ENCODE measurements at regions not wholly inside any gene's neighbourhood (a gene's known extent, or its start where the extent isn't known, plus 50 kb on each side); places are given as distances from the start of the nearest gene placed in this dataset.

GRCh38 chr2:164439885-164440284 lies 181.4 kb downstream of the GRB14 start:
- DNase-seq (ENCODE audit: low read depth), result no peak

- no peak for DNase-seq (ENCODE audit: low read depth)
Observed at GRCh38 chr2:164439235-164439634, 182.0 kb downstream of the GRB14 start.

GRCh38 chr2:164438490-164439205 lies 182.6 kb downstream of the GRB14 start:
- DNase-seq (ENCODE audit: low read depth), result no peak

DNA sequence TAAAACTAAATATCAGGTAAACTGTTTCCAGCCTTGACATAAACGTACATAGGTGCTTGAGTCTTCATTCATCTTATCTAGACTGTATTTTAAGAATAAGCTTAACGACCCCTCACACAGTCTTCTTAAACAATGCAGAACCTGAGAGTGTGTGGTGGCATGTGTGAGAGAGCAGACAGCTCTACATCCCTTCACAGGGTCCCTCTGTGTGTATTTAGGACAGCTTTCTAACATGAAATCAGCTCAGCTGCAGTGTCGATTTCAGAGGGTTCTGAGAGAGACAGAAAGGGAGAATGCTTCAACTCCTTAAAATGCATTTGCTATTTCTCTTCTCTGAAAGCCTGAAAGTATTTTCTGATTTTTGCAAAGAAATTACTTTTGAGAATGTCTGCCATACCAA lies 185.2 kb downstream of the GRB14 start:
- no peak for DNase-seq (ENCODE audit: low read depth)

GRCh38 chr2:164430166-164430783 lies 191.0 kb downstream of the GRB14 start:
- peak; percentile 32 for DNase-seq (ENCODE audit: low read depth)

DNA sequence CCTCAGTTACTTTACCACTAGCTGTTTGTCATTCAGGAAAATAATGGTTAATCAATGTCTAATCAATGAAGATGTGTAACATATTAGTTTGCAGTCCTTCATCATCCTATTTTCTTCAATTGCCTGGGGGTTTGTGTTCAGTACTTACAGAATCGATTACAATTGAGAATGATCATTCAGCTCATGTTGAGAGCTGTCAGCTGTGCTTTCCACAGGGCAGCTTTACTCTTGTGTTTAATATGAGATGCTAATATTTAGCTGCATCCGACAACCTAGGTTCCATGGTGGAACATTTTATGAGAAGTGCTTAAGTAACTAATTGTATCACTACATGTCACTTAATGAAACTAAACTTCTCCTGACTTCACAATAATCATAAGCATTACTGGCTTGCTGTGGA lies 191.9 kb downstream of the GRB14 start:
- DNase-seq (ENCODE audit: low read depth), result no peak

- no peak for DNase-seq (ENCODE audit: low read depth)
Observed at GRCh38 chr2:164427111-164427510, 194.2 kb downstream of the GRB14 start.

DNA sequence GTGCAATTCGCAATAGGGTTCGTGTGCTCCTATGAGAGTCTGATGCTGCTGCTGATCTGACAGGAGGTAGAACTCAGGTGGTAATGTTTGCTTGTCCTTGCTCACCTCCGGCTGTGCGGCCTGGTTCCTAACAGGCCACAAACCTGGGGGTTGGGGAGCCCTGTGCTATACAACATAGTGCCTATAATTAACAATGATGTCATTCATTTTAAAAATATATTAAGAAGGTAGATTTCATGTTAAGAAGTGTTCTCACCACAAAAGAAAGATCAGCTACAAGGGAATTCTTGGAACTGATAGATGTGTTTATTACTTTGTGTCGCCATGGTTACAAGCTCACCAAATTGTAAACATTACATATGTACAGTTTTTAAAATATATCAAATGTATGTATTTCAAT lies 200.5 kb downstream of the GRB14 start:
- no peak for DNase-seq (ENCODE audit: low read depth)

DNA sequence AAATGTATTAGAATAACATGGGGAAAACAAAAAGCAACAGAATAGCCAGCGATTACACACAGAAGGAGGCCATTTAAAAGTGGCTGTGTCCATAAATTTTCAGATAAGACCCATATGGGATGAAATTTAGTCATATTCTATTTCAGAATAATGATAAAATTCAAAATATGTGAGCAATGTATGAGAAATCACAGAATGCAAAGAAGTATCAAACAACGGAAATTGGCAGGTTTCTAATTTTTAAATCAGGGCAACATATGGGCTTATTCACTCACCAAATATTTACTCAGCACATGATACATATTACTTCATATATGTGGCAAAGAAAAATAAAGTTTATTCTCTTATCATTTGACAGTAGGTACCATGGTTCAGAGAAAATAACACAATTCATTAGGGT lies 208.5 kb downstream of the GRB14 start:
- no peak for DNase-seq (ENCODE audit: low read depth)

GRCh38 chr2:164389411-164389810 lies 231.9 kb downstream of the GRB14 start:
- DNase-seq (ENCODE audit: low read depth), result no peak

DNA sequence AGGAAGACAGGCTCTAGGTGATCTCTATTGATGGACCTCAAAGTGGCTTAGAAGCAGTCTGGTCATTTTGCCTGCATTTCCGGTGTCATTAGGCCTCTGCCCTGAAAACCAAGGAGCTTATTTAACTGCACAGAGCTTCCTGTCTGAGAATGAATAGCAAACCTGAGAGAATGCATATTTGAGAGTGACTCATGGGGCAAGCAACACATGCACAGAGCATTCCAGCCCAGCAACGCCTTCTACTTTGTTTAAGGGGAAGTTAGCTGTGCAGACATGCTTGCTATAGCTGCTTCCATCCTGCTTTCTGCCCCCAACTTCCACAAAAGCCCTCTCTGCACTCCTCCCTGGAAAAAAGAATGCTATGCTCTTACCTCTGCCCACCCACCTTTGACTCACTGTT lies 232.8 kb downstream of the GRB14 start:
- peak; percentile 57 for DNase-seq (ENCODE audit: low read depth)

DNA sequence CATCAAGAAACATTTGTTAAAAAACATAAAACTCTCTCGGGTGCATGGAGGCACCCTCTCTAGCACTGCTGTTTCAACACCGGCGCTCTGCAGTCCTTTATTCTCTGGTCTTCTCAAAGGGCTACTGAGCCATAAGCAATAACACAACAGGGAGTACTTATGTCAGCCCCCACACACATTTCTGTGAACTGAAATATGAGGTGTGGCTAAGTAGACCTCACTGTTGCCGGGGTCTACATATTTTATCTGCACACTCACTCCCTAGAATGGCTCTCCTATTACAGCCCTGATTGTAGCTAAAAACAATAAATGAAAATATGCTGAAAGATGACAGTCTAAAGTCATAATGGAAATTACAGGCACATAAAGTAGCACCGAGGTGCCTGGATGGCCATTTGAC lies 235.1 kb downstream of the GRB14 start:
- no peak for DNase-seq (ENCODE audit: low read depth)

DNA sequence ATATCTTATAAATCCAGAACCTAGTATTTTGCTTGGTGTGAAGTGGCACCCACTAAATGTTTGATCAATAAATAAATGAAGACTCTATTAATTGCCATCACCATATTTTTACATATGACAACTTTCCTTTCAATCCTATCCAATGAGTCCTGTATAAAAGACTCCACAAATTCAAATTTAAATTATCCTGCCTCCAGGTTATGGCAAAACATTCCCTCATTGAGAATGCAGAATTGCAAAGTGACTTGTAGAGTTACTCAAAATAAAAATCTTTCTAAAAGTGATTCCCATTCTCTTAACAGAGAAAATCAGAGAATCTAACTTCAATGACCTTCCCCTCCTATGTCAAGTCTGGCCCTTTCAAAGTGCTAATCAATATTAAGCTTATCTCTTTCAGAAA lies 236.8 kb downstream of the GRB14 start:
- DNase-seq (ENCODE audit: low read depth), result no peak

- DNase-seq (ENCODE audit: low read depth), result no peak
Observed at GRCh38 chr2:164371916-164372315, 249.4 kb downstream of the GRB14 start.

GRCh38 chr2:164369366-164369765 lies 251.9 kb downstream of the GRB14 start:
- no peak for DNase-seq (ENCODE audit: low read depth)

DNA sequence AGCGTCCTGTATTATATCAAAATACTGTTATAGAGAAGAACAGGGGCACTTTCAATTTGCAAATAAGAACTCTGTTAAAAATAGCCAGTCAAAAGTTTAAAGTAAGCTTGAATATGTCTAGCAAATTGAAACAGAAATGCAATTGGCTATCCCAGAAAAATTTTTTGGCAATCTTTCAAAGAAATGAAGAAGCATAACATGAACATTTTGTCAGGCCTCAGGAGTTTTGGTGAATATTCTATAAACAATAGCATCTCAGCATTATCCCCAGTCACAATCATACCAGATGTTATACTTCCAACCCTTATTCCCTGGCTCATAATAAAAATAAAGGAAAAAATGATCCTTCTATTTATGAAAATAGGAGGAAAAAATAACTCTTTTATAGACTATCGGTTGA lies 252.4 kb downstream of the GRB14 start:
- no peak for DNase-seq (ENCODE audit: low read depth)

DNA sequence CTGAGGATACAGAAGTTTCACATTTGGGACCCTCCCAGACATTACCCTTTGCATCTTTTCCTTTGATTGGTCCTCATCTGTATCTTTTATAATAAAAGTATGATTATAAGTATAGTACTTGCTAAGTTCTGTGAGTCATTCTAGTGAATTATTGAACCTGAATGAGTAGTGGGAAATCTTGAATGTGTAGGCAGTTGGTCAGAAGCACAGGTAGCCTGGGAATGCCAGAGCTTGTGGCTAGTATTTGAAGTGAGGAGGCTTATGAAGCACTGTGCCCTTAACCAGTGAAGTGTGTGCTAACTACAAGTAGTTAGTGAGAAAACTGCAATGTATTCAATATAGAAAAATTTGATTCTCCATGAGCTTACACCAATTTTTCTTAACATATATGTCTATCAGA lies 257.6 kb downstream of the GRB14 start:
- DNase-seq (ENCODE audit: low read depth), result no peak

GRCh38 chr2:164351536-164351935 lies 269.7 kb downstream of the GRB14 start:
- DNase-seq (ENCODE audit: low read depth), result no peak

DNA sequence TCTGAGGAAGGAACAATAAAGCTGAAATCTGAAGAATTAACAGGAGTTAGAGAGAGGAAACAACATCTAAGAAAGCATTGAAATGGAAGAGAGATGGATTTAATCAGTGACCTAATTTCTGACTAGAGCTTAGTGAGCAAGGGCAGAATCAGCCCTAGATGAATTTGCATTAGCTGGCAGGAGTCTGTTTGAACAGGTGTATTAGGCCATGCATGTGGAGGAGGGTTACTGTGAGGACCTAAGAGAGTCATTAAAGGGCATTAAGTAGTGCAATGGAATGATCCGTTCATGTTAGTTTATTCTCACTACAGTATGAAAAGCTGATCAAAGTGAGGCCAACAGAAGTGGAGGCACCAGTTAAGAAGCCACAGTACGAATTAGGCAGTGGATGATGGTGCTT lies 285.3 kb downstream of the GRB14 start:
- DNase-seq (ENCODE audit: low read depth), result no peak

DNA sequence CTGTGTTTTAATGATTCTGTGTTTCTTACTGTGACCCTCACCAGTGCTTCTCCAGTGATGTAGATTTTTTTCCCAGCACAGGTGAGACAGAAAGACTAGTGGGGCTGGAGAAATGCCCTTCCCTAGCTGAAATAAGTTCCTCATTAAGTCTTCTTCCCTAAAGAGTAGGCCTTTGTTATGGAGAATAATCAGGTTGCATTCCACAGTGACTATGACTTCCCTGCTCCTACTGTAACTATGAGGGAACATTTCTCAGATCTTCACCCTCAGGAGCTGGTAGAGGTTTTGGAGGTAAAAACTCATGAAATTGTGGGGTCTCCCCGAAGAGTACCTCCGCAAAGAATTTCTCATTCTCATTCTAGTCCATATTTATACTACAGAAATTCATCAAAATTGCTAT lies 286.2 kb downstream of the GRB14 start:
- DNase-seq (ENCODE audit: low read depth), result no peak

GRCh38 chr2:164328310-164328709 lies 293.0 kb downstream of the GRB14 start:
- DNase-seq (ENCODE audit: low read depth), result no peak

DNA sequence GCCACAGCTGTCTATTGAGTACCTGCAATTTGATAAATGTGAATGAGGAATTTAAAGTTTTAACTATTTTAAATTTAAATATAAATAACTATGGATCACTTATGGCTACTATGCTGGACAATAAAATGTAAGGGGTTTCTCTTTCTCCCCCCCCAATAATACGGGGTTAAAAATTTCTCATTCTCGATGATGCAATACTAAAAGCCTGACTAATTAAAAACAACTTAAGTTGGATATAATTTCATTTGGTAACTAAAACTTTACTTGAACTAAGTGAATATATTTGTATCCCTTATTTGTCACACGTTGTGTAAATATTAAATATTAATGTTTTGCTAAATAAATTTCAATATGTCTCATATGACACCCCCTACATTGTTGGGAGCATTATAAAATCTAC lies 297.3 kb downstream of the GRB14 start:
- no peak for DNase-seq (ENCODE audit: low read depth)

DNA sequence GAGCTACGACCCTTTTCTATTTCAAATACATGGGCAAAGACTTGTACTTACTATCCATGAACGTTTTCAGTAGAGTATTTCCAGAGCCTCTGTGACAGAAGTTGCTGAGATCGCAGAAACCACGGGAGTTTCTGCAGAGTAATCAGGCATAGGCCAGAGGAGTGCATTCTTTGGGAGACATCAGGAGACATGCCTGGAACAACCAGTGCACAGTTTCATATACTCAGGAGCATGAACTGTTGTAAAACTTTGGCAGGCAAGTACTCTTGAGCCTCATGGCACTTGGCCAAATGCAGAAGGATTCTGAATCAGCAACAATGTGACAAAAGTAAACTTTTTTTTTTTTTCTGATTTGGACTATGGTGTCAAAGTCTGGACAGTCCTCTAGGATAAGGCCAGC lies 307.1 kb downstream of the GRB14 start:
- DNase-seq (ENCODE audit: low read depth), result peak; percentile 0

DNA sequence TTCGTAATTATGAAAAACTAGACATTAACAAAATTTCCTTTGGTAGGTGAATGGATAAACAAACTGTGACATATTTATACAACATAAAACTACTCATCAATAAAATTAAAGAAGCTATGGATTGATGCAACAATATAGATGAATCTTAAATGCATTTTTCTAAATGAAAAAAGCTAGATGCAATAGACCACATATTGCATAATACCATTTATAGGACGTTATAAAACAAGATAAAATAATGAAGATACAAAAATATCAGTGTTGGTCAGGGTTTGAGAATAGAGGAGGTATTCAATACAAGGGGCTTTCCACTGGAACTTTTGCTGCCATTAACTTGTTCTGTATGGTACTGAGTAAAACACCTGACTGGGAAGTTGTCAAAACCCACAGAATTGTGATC lies 314.4 kb downstream of the GRB14 start:
- no peak for DNase-seq (ENCODE audit: low read depth)

All from RPMI7951 (cell line).